ENCODE measurements at regions not wholly inside any gene's neighbourhood (a gene's known extent, or its start where the extent isn't known, plus 50 kb on each side); places are given as distances from the start of the nearest gene placed in this dataset.

GRCh38 chr9:74358959-74359358 lies 138.2 kb upstream of the RORB start:
- FAIRE-seq = no peak
- H2AFZ ChIP-seq (ENCODE audit: low read depth, low read length) = no peak overlapping the region
- BruUV-seq (replicated peaks) = no TSS peak
- no peaks in the 10 kb centered on the region for H3K79me2 ChIP-seq (ENCODE audit: control insufficient read depth, insufficient read depth, low read length)
- H3K27me3 ChIP-seq (ENCODE audit: control insufficient read depth in 2 of 2, insufficient read depth in 2 of 2, low read length in 2 of 2) = no peaks in the 10 kb centered on the region
- no peaks in the 10 kb centered on the region for H4K20me1 ChIP-seq (replicated peaks; ENCODE audit: control insufficient read depth, extremely low read depth, insufficient read depth, low read length)
- peaks cover under 1% of the 10 kb centered on the region for H3K9me3 ChIP-seq (replicated peaks; ENCODE audit: control insufficient read depth, insufficient read depth, low read length)
- DNase-seq (ENCODE audit: low read depth, low spot score) = no peak
- H3K27ac ChIP-seq (ENCODE audit: insufficient read depth, low read depth, low read length) = no peak overlapping the region
- POLR2A ChIA-PET = no interaction called here
- CTCF ChIA-PET = no interaction called here
- H3K4me3 ChIP-seq (replicated peaks in 1 of 3; ENCODE audit: insufficient read depth in 1 of 3, low read depth in 1 of 3, low read length in 3 of 3) = no peak overlapping the region
- no peak overlapping the region for H3K4me2 ChIP-seq (ENCODE audit: insufficient read depth, low read length)
- dilution Hi-C loops (cut with MboI; ENCODE audit: extremely low pct_ligation_motif_present, low sequenced_read_pairs) (no loop called here), intact Hi-C loops (cut with micrococcal nuclease) (no loop called here)
- H3K9me1 ChIP-seq (replicated peaks; ENCODE audit: control insufficient read depth, extremely low read depth, insufficient read depth, low read length) = no peaks in the 10 kb centered on the region
- H3K36me3 ChIP-seq (ENCODE audit: control insufficient read depth in 2 of 2, extremely low read depth in 1 of 2, insufficient read depth in 2 of 2, low read length in 2 of 2) = no peaks in the 10 kb centered on the region
- no peaks in the 10 kb centered on the region for H3K4me1 ChIP-seq (ENCODE audit: control insufficient read depth, extremely low read depth, insufficient read depth, low read length)
- TF ChIP-seq GATA2 (IDR thresholded peaks at IDR 0.05; ENCODE audit: insufficient read depth, insufficient read length, low read depth, low read length) (no peak), FOS (IDR thresholded peaks at IDR 0.05; ENCODE audit: borderline replicate concordance, insufficient read depth, low read length) (no peak), EZH2 (IDR thresholded peaks at IDR 0.05; ENCODE audit: borderline replicate concordance, low read depth, low read length, severe bottlenecking) (no peak), POLR2A (IDR thresholded peaks at IDR 0.05; ENCODE audit: low read depth, low read length) (no peak), JUN (IDR thresholded peaks at IDR 0.05; ENCODE audit: borderline replicate concordance, insufficient read depth, insufficient read length, low read depth) (no peak), POLR2AphosphoS5 (IDR thresholded peaks at IDR 0.05; ENCODE audit: insufficient read depth, low read depth, low read length) (no peak), MYC (IDR thresholded peaks at IDR 0.05; ENCODE audit: low read depth, low read length) (no peak)
- TF ChIP-seq, protein P1, sequence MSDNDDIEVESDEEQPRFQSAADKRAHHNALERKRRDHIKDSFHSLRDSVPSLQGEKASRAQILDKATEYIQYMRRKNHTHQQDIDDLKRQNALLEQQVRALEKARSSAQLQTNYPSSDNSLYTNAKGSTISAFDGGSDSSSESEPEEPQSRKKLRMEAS (IDR thresholded peaks at IDR 0.05; ENCODE audit: insufficient read depth, insufficient read length) = no peak
- TF ChIP-seq, protein P2, sequence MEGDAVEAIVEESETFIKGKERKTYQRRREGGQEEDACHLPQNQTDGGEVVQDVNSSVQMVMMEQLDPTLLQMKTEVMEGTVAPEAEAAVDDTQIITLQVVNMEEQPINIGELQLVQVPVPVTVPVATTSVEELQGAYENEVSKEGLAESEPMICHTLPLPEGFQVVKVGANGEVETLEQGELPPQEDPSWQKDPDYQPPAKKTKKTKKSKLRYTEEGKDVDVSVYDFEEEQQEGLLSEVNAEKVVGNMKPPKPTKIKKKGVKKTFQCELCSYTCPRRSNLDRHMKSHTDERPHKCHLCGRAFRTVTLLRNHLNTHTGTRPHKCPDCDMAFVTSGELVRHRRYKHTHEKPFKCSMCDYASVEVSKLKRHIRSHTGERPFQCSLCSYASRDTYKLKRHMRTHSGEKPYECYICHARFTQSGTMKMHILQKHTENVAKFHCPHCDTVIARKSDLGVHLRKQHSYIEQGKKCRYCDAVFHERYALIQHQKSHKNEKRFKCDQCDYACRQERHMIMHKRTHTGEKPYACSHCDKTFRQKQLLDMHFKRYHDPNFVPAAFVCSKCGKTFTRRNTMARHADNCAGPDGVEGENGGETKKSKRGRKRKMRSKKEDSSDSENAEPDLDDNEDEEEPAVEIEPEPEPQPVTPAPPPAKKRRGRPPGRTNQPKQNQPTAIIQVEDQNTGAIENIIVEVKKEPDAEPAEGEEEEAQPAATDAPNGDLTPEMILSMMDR (IDR thresholded peaks at IDR 0.05; ENCODE audit: extremely low read depth in 1 of 2, insufficient read depth in 1 of 2, low read depth in 1 of 2, low read length in 2 of 2) = no peak
- no peak overlapping the region for H3K9ac ChIP-seq (replicated peaks; ENCODE audit: extremely low read depth, insufficient read depth, low read length)

Data from endothelial cell of umbilical vein (primary cell).